ENCODE measurements at regions not wholly inside any gene's neighbourhood (a gene's known extent, or its start where the extent isn't known, plus 50 kb on each side); places are given as distances from the start of the nearest gene placed in this dataset.

GRCh38 chr2:236753606-236754270, 184.1 kb downstream of the ACKR3 start:
- DNase-seq (ENCODE audit: insufficient read length, low spot score) = no peak
- TF ChIP-seq TAF1 (IDR thresholded peaks at IDR 0.05; ENCODE audit: low read depth, low read length) = no peak
- TF ChIP-seq POLR2AphosphoS5 (IDR thresholded peaks at IDR 0.05; ENCODE audit: low read depth, low read length) = no peak
- TF ChIP-seq POU2F2 (IDR thresholded peaks at IDR 0.05; ENCODE audit: low read depth, low read length) = no peak
- no peak for TF ChIP-seq SPI1 (IDR thresholded peaks at IDR 0.05; ENCODE audit: low read depth, low read length)
- no peak for TF ChIP-seq POLR2A (IDR thresholded peaks at IDR 0.05; ENCODE audit: low read depth, low read length)
- TF ChIP-seq PAX5 (IDR thresholded peaks at IDR 0.05; ENCODE audit: insufficient read depth, low read length, severe bottlenecking) = no peak
- no peak for FAIRE-seq

- no peak for FAIRE-seq
- no peak for DNase-seq (ENCODE audit: insufficient read length, low spot score)
- no peak for TF ChIP-seq PAX5 (IDR thresholded peaks at IDR 0.05; ENCODE audit: insufficient read depth, low read length, severe bottlenecking)
- TF ChIP-seq POLR2AphosphoS5 (IDR thresholded peaks at IDR 0.05; ENCODE audit: low read depth, low read length) = no peak
- TF ChIP-seq POU2F2 (IDR thresholded peaks at IDR 0.05; ENCODE audit: low read depth, low read length) = no peak
- TF ChIP-seq TAF1 (IDR thresholded peaks at IDR 0.05; ENCODE audit: low read depth, low read length) = no peak
- TF ChIP-seq SPI1 (IDR thresholded peaks at IDR 0.05; ENCODE audit: low read depth, low read length) = no peak
- TF ChIP-seq POLR2A (IDR thresholded peaks at IDR 0.05; ENCODE audit: low read depth, low read length) = no peak
Observed at GRCh38 chr2:236754271-236754944, 184.8 kb downstream of the ACKR3 start.

- TF ChIP-seq POU2F2 (IDR thresholded peaks at IDR 0.05; ENCODE audit: low read depth, low read length) (no peak), TAF1 (IDR thresholded peaks at IDR 0.05; ENCODE audit: low read depth, low read length) (no peak), SPI1 (IDR thresholded peaks at IDR 0.05; ENCODE audit: low read depth, low read length) (no peak), POLR2AphosphoS5 (IDR thresholded peaks at IDR 0.05; ENCODE audit: low read depth, low read length) (no peak), POLR2A (IDR thresholded peaks at IDR 0.05; ENCODE audit: low read depth, low read length) (no peak), PAX5 (IDR thresholded peaks at IDR 0.05; ENCODE audit: insufficient read depth, low read length, severe bottlenecking) (no peak)
- DNase-seq (ENCODE audit: insufficient read length, low spot score) (no peak), FAIRE-seq (no peak)
Observed at GRCh38 chr2:236755278-236755840, 185.7 kb downstream of the ACKR3 start.

GRCh38 chr2:236758406-236758805, 188.8 kb downstream of the ACKR3 start:
- DNase-seq (ENCODE audit: insufficient read length, low spot score) (no peak), FAIRE-seq (no peak)
- TF ChIP-seq SPI1 (IDR thresholded peaks at IDR 0.05; ENCODE audit: low read depth, low read length) = no peak
- TF ChIP-seq TAF1 (IDR thresholded peaks at IDR 0.05; ENCODE audit: low read depth, low read length) = no peak
- TF ChIP-seq POU2F2 (IDR thresholded peaks at IDR 0.05; ENCODE audit: low read depth, low read length) = no peak
- no peak for TF ChIP-seq PAX5 (IDR thresholded peaks at IDR 0.05; ENCODE audit: insufficient read depth, low read length, severe bottlenecking)
- TF ChIP-seq POLR2AphosphoS5 (IDR thresholded peaks at IDR 0.05; ENCODE audit: low read depth, low read length) = no peak
- TF ChIP-seq POLR2A (IDR thresholded peaks at IDR 0.05; ENCODE audit: low read depth, low read length) = no peak

DNA sequence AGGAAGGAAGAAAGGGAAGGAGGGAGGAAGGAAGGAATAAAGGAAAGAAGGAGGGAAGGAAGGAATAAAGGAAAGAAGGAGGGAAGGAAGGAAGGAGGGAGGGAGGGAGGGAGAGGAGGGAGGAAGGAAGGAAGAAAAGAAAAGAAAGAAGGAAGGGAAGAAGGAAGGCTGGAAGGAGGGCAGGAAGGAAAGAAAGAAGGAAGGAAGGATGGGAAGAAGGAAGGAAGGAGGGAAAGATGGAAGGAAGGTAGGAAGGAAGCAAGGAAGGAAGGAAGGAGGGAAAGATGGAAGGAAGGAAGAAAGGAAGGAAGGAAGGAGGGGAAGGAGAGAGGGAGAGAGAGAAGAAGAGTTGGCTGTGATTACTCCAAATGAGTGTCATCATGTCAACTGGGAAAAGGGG, 190.6 kb downstream of the ACKR3 start:
- DNase-seq (ENCODE audit: insufficient read length, low spot score) = no peak
- FAIRE-seq = no peak
- TF ChIP-seq SPI1 (IDR thresholded peaks at IDR 0.05; ENCODE audit: low read depth, low read length) (no peak), POLR2A (IDR thresholded peaks at IDR 0.05; ENCODE audit: low read depth, low read length) (no peak)

DNA sequence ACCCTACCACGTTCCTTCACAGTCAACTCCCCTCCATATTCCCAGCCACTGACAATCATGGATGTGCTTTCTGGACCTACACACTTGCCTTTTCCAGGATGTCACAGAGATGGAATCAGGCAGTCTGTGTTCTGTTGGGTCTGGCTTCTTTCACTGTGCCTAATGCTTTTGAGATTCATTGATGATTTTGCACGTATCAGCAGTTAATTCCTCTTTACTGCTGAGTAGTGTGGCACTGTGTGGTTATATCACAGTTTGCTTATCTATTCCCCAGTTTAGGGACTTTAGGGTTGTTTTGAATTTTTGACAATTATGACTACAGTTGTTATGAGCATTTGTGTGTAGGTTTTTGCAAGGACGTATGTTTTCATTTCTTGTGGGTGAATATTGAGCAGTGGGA, 191.7 kb downstream of the ACKR3 start:
- TF ChIP-seq POU2F2 (IDR thresholded peaks at IDR 0.05; ENCODE audit: low read depth, low read length) (no peak), SPI1 (IDR thresholded peaks at IDR 0.05; ENCODE audit: low read depth, low read length) (no peak), POLR2AphosphoS5 (IDR thresholded peaks at IDR 0.05; ENCODE audit: low read depth, low read length) (no peak), PAX5 (IDR thresholded peaks at IDR 0.05; ENCODE audit: insufficient read depth, low read length, severe bottlenecking) (no peak), POLR2A (IDR thresholded peaks at IDR 0.05; ENCODE audit: low read depth, low read length) (no peak), TAF1 (IDR thresholded peaks at IDR 0.05; ENCODE audit: low read depth, low read length) (no peak)
- DNase-seq (ENCODE audit: insufficient read length, low spot score) = no peak
- no peak for FAIRE-seq

DNA sequence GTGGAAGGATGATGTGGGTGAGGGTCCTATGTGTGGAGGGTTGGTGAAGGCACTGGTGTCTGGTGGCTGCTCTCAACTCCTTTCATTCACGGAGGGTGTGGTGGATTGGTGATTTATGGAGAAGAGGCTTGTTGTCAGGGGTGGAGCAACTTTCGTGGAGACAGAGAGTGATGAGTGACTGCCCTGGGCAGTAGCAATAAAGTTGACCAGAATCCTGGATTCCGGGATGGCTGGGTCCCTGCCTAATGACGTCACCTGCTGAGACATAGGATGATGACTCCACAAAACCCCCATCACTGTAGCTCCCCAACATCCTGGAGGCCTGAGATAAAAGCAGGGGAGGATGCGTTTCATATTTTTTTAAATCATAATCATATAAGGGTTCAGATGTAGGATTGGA, 193.0 kb downstream of the ACKR3 start:
- TF ChIP-seq POLR2AphosphoS5 (IDR thresholded peaks at IDR 0.05; ENCODE audit: low read depth, low read length) (no peak), SPI1 (IDR thresholded peaks at IDR 0.05; ENCODE audit: low read depth, low read length) (no peak), POU2F2 (IDR thresholded peaks at IDR 0.05; ENCODE audit: low read depth, low read length) (no peak), PAX5 (IDR thresholded peaks at IDR 0.05; ENCODE audit: insufficient read depth, low read length, severe bottlenecking) (no peak), POLR2A (IDR thresholded peaks at IDR 0.05; ENCODE audit: low read depth, low read length) (no peak), TAF1 (IDR thresholded peaks at IDR 0.05; ENCODE audit: low read depth, low read length) (no peak)
- FAIRE-seq (no peak), DNase-seq (ENCODE audit: insufficient read length, low spot score) (no peak)

- TF ChIP-seq POLR2AphosphoS5 (IDR thresholded peaks at IDR 0.05; ENCODE audit: low read depth, low read length) = no peak
- TF ChIP-seq POLR2A (IDR thresholded peaks at IDR 0.05; ENCODE audit: low read depth, low read length) = no peak
- TF ChIP-seq TAF1 (IDR thresholded peaks at IDR 0.05; ENCODE audit: low read depth, low read length) = no peak
- TF ChIP-seq SPI1 (IDR thresholded peaks at IDR 0.05; ENCODE audit: low read depth, low read length) = no peak
- no peak for TF ChIP-seq POU2F2 (IDR thresholded peaks at IDR 0.05; ENCODE audit: low read depth, low read length)
- TF ChIP-seq PAX5 (IDR thresholded peaks at IDR 0.05; ENCODE audit: insufficient read depth, low read length, severe bottlenecking) = no peak
- DNase-seq (ENCODE audit: insufficient read length, low spot score) = no peak
- FAIRE-seq = no peak
Observed at GRCh38 chr2:236763857-236764256, 194.2 kb downstream of the ACKR3 start.

DNA sequence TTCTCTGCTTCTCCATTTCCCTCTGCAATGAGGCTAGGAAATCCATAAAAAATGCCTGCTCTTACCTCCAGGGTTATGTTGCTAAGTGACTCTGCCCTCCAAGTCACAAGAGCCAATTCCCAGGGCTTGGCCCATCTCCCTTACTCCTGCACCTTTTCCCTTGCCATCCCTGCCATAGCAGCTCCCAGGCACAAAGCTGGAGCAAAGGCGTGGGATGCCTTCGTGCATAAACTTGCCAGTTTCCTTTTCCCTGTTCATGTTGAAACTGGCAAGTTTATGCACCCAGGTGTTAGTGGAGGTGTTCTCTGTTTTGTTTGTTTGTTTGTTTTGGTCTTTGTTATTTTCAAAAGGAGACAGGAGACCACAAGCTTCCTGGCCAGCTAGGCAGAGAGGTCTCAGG, 195.1 kb downstream of the ACKR3 start:
- no peak for DNase-seq (ENCODE audit: insufficient read length, low spot score)
- no peak for FAIRE-seq
- no peak for TF ChIP-seq POLR2A (IDR thresholded peaks at IDR 0.05; ENCODE audit: low read depth, low read length)
- TF ChIP-seq SPI1 (IDR thresholded peaks at IDR 0.05; ENCODE audit: low read depth, low read length) = no peak
- no peak for TF ChIP-seq POU2F2 (IDR thresholded peaks at IDR 0.05; ENCODE audit: low read depth, low read length)
- TF ChIP-seq TAF1 (IDR thresholded peaks at IDR 0.05; ENCODE audit: low read depth, low read length) = no peak
- TF ChIP-seq PAX5 (IDR thresholded peaks at IDR 0.05; ENCODE audit: insufficient read depth, low read length, severe bottlenecking) = no peak
- TF ChIP-seq POLR2AphosphoS5 (IDR thresholded peaks at IDR 0.05; ENCODE audit: low read depth, low read length) = no peak
